ENCODE measurements at regions not wholly inside any gene's neighbourhood (a gene's known extent, or its start where the extent isn't known, plus 50 kb on each side); places are given as distances from the start of the nearest gene placed in this dataset.

DNA sequence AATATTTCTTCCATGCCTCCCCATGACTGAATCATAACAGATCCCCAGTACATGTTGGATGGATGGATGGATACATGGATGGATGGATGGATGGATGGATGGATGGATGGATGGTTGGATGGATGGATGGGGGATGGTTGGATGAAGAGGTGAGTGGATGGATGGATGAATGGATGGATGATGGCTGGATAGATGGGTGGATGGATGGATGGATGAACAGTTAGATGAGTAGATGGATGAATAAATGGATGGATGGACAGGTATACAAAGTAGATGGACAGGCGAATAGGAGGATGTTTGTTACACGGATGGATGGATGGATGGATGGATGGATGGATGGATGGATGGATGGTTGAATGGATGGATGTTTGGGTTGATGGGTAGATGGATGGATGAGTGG, 120.0 kb upstream of the HAND1 start:
- TF ChIP-seq TAF1 (IDR thresholded peaks at IDR 0.05; ENCODE audit: low read depth) (no peak), EP300 (IDR thresholded peaks at IDR 0.05; ENCODE audit: borderline replicate concordance) (no peak), YY1 (IDR thresholded peaks at IDR 0.05; ENCODE audit: low read depth) (no peak), RAD21 (IDR thresholded peaks at IDR 0.05; ENCODE audit: low read depth) (no peak), CREB1 (IDR thresholded peaks at IDR 0.05; ENCODE audit: low read depth) (no peak), CEBPB (IDR thresholded peaks at IDR 0.05) (no peak), ZBTB7A (IDR thresholded peaks at IDR 0.05; ENCODE audit: low read depth) (no peak)
- TF ChIP-seq, protein P1, sequence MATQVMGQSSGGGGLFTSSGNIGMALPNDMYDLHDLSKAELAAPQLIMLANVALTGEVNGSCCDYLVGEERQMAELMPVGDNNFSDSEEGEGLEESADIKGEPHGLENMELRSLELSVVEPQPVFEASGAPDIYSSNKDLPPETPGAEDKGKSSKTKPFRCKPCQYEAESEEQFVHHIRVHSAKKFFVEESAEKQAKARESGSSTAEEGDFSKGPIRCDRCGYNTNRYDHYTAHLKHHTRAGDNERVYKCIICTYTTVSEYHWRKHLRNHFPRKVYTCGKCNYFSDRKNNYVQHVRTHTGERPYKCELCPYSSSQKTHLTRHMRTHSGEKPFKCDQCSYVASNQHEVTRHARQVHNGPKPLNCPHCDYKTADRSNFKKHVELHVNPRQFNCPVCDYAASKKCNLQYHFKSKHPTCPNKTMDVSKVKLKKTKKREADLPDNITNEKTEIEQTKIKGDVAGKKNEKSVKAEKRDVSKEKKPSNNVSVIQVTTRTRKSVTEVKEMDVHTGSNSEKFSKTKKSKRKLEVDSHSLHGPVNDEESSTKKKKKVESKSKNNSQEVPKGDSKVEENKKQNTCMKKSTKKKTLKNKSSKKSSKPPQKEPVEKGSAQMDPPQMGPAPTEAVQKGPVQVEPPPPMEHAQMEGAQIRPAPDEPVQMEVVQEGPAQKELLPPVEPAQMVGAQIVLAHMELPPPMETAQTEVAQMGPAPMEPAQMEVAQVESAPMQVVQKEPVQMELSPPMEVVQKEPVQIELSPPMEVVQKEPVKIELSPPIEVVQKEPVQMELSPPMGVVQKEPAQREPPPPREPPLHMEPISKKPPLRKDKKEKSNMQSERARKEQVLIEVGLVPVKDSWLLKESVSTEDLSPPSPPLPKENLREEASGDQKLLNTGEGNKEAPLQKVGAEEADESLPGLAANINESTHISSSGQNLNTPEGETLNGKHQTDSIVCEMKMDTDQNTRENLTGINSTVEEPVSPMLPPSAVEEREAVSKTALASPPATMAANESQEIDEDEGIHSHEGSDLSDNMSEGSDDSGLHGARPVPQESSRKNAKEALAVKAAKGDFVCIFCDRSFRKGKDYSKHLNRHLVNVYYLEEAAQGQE (IDR thresholded peaks at IDR 0.05; ENCODE audit: low read depth): no peak
- TF ChIP-seq, protein P2, sequence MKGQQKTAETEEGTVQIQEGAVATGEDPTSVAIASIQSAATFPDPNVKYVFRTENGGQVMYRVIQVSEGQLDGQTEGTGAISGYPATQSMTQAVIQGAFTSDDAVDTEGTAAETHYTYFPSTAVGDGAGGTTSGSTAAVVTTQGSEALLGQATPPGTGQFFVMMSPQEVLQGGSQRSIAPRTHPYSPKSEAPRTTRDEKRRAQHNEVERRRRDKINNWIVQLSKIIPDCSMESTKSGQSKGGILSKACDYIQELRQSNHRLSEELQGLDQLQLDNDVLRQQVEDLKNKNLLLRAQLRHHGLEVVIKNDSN (IDR thresholded peaks at IDR 0.05): no peak
- TF ChIP-seq, protein P3, sequence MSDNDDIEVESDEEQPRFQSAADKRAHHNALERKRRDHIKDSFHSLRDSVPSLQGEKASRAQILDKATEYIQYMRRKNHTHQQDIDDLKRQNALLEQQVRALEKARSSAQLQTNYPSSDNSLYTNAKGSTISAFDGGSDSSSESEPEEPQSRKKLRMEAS (IDR thresholded peaks at IDR 0.05): no peak
